Endothelial cell of umbilical vein (primary cell): ENCODE measurements at regions not wholly inside any gene's neighbourhood (a gene's known extent, or its start where the extent isn't known, plus 50 kb on each side); places are given as distances from the start of the nearest gene placed in this dataset.

Experiments
- BruUV-seq: library from RNA; stranded (reverse); fragments of 400-500 nt; replicated peaks from 2 replicates; lab custom pipeline; 2021; lab: Mats Ljungman, UMichigan
- CTCF ChIA-PET: fragments of 300-600, 350-600 bp; sonication (Branson Sonifier 250); formaldehyde crosslinking; loops from one replicate; lab custom pipeline; 2021; ENCODE audit warnings: antibody characterized with exemption, inconsistent platforms; lab: Charles Lee
- POLR2A ChIA-PET: fragments of 300-600, 350-600 bp; sonication (Branson Sonifier 250); formaldehyde crosslinking; loops from one replicate; lab custom pipeline; 2021; ENCODE audit warnings: antibody characterized with exemption, inconsistent platforms; lab: Charles Lee
- DNase-seq: peaks from one replicate; pipeline ENCODE4 v3.0.0-alpha.2; 2011; ENCODE audit warnings: low read depth, low spot score
- FAIRE-seq: peaks from 2 replicates; lab custom pipeline; 2011; peaks lifted over from hg19 to GRCh38; lab: Jason Lieb, UNC
- H2AFZ ChIP-seq: 2 replicates; pipeline ENCODE4 v1.6.0; 2012; ENCODE audit warnings: low read depth, low read length, control low read depth, inconsistent platforms
- H3K27ac ChIP-seq: 2 replicates; pipeline ENCODE4 v1.5.1; 2011; ENCODE audit warnings: low read depth, mild to moderate bottlenecking, control low read depth, low read length, moderate library complexity; ENCODE audit not compliant: insufficient read depth
- H3K27me3 ChIP-seq, 2 experiments: 2 replicates each; pipeline versions ENCODE4 v1.6.0 to v1.6.1; 2011; ENCODE audit warnings: low read length in 2 of 2, mixed read lengths in 1 of 2; ENCODE audit not compliant: control insufficient read depth in 2 of 2, insufficient read depth in 2 of 2
- H3K36me3 ChIP-seq, 2 experiments: 2 replicates in 1 of 2; 3 replicates in 1 of 2; pipeline ENCODE4 v1.5.1; 2011; ENCODE audit warnings: low read length in 2 of 2, mild to moderate bottlenecking in 1 of 2, moderate library complexity in 1 of 2; ENCODE audit not compliant: control insufficient read depth in 2 of 2, insufficient read depth in 2 of 2; ENCODE audit errors: extremely low read depth in 1 of 2
- H3K4me1 ChIP-seq: 3 replicates; pipeline ENCODE4 v1.5.1; 2011; ENCODE audit warnings: mild to moderate bottlenecking, low read length; ENCODE audit not compliant: control insufficient read depth, insufficient read depth; ENCODE audit errors: extremely low read depth
- H3K4me2 ChIP-seq: 2 replicates; pipeline ENCODE4 v1.6.1; 2011; ENCODE audit warnings: low read length, control low read depth, mixed read lengths; ENCODE audit not compliant: insufficient read depth
- H3K4me3 ChIP-seq, 3 experiments: fragments of 200-600 bp in 1 of 3; sonication (generic), shearing (Covaris generic) in 1 of 3; replicated peaks in 1 of 3; 2 replicates each; pipeline ENCODE4 v1.5.1; 2011 to 2016; ENCODE audit warnings: control low read depth in 3 of 3, low read length in 3 of 3, mild to moderate bottlenecking in 2 of 3, inconsistent platforms in 1 of 3, low read depth in 1 of 3, moderate library complexity in 1 of 3; ENCODE audit not compliant: insufficient read depth in 1 of 3
- H3K79me2 ChIP-seq: 2 replicates; pipeline ENCODE4 v1.6.0; 2012; ENCODE audit warnings: low read length, inconsistent platforms; ENCODE audit not compliant: control insufficient read depth, insufficient read depth
- H3K9ac ChIP-seq: replicated peaks from 2 replicates; pipeline ENCODE3; 2011; ENCODE audit warnings: low read length, control low read depth; ENCODE audit not compliant: insufficient read depth; ENCODE audit errors: extremely low read depth
- H3K9me1 ChIP-seq: replicated peaks from 3 replicates; pipeline ENCODE4 v1.6.0; 2011; ENCODE audit warnings: mild to moderate bottlenecking, low read length; ENCODE audit not compliant: control insufficient read depth, insufficient read depth; ENCODE audit errors: extremely low read depth
- H3K9me3 ChIP-seq: replicated peaks from 2 replicates; pipeline ENCODE4 v1.5.1; 2012; ENCODE audit warnings: low read length, inconsistent platforms; ENCODE audit not compliant: control insufficient read depth, insufficient read depth
- H4K20me1 ChIP-seq: replicated peaks from 2 replicates; pipeline ENCODE3; 2011; ENCODE audit warnings: mild to moderate bottlenecking, low read length; ENCODE audit not compliant: control insufficient read depth, insufficient read depth; ENCODE audit errors: extremely low read depth
- EZH2 ChIP-seq: IDR thresholded peaks from 2 replicates; pipeline ENCODE4 v1.6.1; 2012; ENCODE audit warnings: borderline replicate concordance, low read depth, mild to moderate bottlenecking, moderate library complexity, low read length, inconsistent platforms; ENCODE audit not compliant: severe bottlenecking
- FOS ChIP-seq: IDR thresholded peaks from 2 replicates; pipeline ENCODE4 v1.6.1; 2011; ENCODE audit warnings: mild to moderate bottlenecking, low read length, moderate library complexity, borderline replicate concordance; ENCODE audit not compliant: insufficient read depth
- GATA2 ChIP-seq: IDR thresholded peaks from 2 replicates; pipeline ENCODE4 v1.7.0; 2011; ENCODE audit warnings: low read depth, mild to moderate bottlenecking, moderate library complexity, mixed read lengths, low read length; ENCODE audit not compliant: insufficient read length, insufficient read depth
- JUN ChIP-seq: IDR thresholded peaks from 2 replicates; pipeline ENCODE4 v1.6.1; 2011; ENCODE audit warnings: borderline replicate concordance, low read depth; ENCODE audit not compliant: insufficient read length, insufficient read depth
- MYC ChIP-seq: IDR thresholded peaks from one replicate; pipeline ENCODE4 v1.6.1; 2011; ENCODE audit warnings: mild to moderate bottlenecking, low read depth, low read length
- POLR2A ChIP-seq: IDR thresholded peaks from 2 replicates; pipeline ENCODE4 v1.6.1; 2012; ENCODE audit warnings: low read depth, mild to moderate bottlenecking, control low read depth, low read length
- POLR2AphosphoS5 ChIP-seq: IDR thresholded peaks from 2 replicates; pipeline ENCODE4 v1.6.1; 2012; ENCODE audit warnings: low read depth, mild to moderate bottlenecking, control low read depth, low read length, moderate library complexity; ENCODE audit not compliant: insufficient read depth
- dilution Hi-C: fragments of 300-500 bp; cut with MboI; formaldehyde crosslinking; loops from one replicate; pipeline ENCODE4 v1.15.0; 2019; ENCODE audit warnings: low sequenced_read_pairs; ENCODE audit not compliant: extremely low pct_ligation_motif_present
- intact Hi-C: fragments of 100-400 bp; cut with micrococcal nuclease; formaldehyde crosslinking; loops from one replicate; pipeline ENCODE4 v1.10.0; 2022
- TF ChIP-seq, protein P1 (sequence below): IDR thresholded peaks from 2 replicates; pipeline ENCODE4 v1.6.1; 2011; ENCODE audit not compliant: insufficient read depth, insufficient read length
- TF ChIP-seq, protein P2 (sequence below), 2 donors: IDR thresholded peaks; 1 replicate in 1 of 2; 2 replicates in 1 of 2; pipeline ENCODE4 v1.5.1; 2011; ENCODE audit warnings: low read length in 2 of 2, mild to moderate bottlenecking in 2 of 2, moderate library complexity in 2 of 2, control low read depth in 1 of 2, inconsistent platforms in 1 of 2, low read depth in 1 of 2; ENCODE audit not compliant: insufficient read depth in 1 of 2; ENCODE audit errors: extremely low read depth in 1 of 2

DNA sequence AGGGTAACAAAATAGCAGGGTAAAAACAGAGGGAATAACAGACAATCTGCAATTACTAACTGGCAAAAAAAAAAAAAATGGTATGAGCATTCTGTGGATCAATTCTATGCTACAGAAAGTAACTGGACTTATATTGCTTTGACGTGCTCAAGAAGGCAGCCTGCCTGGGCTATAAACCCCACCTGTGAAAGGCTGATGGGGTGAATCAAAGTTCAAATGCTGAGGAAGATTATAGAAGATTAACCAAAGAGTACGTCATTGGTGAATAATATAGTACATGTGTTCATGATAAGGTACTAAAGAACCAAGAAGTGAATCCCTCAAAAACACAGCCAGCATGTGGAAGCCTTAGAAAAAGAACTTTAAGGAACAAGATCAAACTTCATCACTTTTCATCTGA lies 441.9 kb upstream of the PTCHD4 start:
- TF ChIP-seq MYC (no peak), POLR2A (no peak), GATA2 (no peak), FOS (no peak), EZH2 (no peak), JUN (no peak), POLR2AphosphoS5 (no peak)
- TF ChIP-seq, protein P1, sequence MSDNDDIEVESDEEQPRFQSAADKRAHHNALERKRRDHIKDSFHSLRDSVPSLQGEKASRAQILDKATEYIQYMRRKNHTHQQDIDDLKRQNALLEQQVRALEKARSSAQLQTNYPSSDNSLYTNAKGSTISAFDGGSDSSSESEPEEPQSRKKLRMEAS = no peak
- TF ChIP-seq, protein P2, sequence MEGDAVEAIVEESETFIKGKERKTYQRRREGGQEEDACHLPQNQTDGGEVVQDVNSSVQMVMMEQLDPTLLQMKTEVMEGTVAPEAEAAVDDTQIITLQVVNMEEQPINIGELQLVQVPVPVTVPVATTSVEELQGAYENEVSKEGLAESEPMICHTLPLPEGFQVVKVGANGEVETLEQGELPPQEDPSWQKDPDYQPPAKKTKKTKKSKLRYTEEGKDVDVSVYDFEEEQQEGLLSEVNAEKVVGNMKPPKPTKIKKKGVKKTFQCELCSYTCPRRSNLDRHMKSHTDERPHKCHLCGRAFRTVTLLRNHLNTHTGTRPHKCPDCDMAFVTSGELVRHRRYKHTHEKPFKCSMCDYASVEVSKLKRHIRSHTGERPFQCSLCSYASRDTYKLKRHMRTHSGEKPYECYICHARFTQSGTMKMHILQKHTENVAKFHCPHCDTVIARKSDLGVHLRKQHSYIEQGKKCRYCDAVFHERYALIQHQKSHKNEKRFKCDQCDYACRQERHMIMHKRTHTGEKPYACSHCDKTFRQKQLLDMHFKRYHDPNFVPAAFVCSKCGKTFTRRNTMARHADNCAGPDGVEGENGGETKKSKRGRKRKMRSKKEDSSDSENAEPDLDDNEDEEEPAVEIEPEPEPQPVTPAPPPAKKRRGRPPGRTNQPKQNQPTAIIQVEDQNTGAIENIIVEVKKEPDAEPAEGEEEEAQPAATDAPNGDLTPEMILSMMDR (IDR thresholded peaks at IDR 0.05; ENCODE audit: extremely low read depth in 1 of 2, insufficient read depth in 1 of 2, low read depth in 1 of 2, low read length in 2 of 2) = no peak
- Histone ChIP-seq H3K27me3 (no peaks in the 10 kb centered on the region), H3K27ac (no peak overlapping the region), H2AFZ (no peak overlapping the region), H4K20me1 (no peaks in the 10 kb centered on the region), H3K79me2 (no peaks in the 10 kb centered on the region), H3K9me3 (no peaks in the 10 kb centered on the region), H3K9me1 (no peaks in the 10 kb centered on the region), H3K4me3 (no peak overlapping the region), H3K4me1 (no peaks in the 10 kb centered on the region), H3K36me3 (no peaks in the 10 kb centered on the region), H3K4me2 (no peak overlapping the region), H3K9ac (no peak overlapping the region)
- BruUV-seq = no TSS peak
- dilution Hi-C loops = no loop called here
- CTCF ChIA-PET = no interaction called here
- intact Hi-C loops = no loop called here
- FAIRE-seq (no peak), DNase-seq (no peak)
- POLR2A ChIA-PET = no interaction called here
